HL-60 (cell line): ENCODE measurements at regions not wholly inside any gene's neighbourhood (a gene's known extent, or its start where the extent isn't known, plus 50 kb on each side); places are given as distances from the start of the nearest gene placed in this dataset.

ENCODE experiments used
- GABPA ChIP-seq: IDR thresholded peaks from 2 replicates; pipeline ENCODE4 v1.6.1; 2012; ENCODE audit warnings: low read depth
- POLR2AphosphoS5 ChIP-seq: IDR thresholded peaks from 2 replicates; pipeline ENCODE4 v1.6.1; 2012; ENCODE audit warnings: low read depth
- SPI1 ChIP-seq: IDR thresholded peaks from 2 replicates; pipeline ENCODE4 v1.6.1; 2012; ENCODE audit warnings: low read depth, mild to moderate bottlenecking, borderline replicate concordance
- TF ChIP-seq, protein P1 (sequence below): IDR thresholded peaks from 2 replicates; pipeline ENCODE4 v1.6.1; 2012; ENCODE audit warnings: low read depth; ENCODE audit not compliant: insufficient replicate concordance
- TF ChIP-seq, protein P2 (sequence below): IDR thresholded peaks from one replicate; pipeline ENCODE4 v1.5.1; 2011; ENCODE audit warnings: low read length, control low read depth, inconsistent platforms; ENCODE audit not compliant: insufficient read depth

DNA sequence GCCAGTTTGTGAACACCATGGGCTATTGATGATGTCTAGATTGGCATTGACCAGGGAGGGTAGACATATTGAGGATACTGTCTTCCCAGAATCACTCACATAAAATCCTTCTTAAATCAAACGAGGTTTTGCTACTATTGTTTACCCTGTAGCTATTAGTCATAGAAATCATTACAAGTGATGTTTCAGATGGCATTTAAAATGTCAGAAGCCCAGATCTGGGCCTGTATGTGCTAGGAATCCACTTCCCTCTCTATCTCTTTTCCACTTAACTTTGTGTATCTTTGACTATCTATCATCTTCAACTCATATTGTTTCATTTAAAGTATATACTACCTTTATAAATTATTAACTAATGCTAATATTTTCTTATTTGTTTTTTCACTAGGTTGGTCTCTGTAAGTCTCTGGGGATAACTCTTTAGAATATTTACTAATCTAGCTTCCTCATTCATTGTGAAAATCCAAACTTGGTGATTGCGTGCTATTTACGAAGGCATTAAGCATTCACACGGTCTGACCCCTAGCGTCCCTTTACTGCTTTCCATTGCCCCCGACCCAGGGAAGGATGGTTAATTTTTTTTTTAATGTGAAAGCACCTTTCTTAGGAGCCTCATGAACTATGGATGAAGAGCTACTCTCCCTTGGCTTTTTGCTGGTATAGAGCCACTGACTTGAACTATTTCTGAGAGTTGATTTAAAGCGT, 281.8 kb downstream of the GPATCH2 start:
- TF ChIP-seq, protein P1, sequence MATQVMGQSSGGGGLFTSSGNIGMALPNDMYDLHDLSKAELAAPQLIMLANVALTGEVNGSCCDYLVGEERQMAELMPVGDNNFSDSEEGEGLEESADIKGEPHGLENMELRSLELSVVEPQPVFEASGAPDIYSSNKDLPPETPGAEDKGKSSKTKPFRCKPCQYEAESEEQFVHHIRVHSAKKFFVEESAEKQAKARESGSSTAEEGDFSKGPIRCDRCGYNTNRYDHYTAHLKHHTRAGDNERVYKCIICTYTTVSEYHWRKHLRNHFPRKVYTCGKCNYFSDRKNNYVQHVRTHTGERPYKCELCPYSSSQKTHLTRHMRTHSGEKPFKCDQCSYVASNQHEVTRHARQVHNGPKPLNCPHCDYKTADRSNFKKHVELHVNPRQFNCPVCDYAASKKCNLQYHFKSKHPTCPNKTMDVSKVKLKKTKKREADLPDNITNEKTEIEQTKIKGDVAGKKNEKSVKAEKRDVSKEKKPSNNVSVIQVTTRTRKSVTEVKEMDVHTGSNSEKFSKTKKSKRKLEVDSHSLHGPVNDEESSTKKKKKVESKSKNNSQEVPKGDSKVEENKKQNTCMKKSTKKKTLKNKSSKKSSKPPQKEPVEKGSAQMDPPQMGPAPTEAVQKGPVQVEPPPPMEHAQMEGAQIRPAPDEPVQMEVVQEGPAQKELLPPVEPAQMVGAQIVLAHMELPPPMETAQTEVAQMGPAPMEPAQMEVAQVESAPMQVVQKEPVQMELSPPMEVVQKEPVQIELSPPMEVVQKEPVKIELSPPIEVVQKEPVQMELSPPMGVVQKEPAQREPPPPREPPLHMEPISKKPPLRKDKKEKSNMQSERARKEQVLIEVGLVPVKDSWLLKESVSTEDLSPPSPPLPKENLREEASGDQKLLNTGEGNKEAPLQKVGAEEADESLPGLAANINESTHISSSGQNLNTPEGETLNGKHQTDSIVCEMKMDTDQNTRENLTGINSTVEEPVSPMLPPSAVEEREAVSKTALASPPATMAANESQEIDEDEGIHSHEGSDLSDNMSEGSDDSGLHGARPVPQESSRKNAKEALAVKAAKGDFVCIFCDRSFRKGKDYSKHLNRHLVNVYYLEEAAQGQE: no peak
- no peak for TF ChIP-seq POLR2AphosphoS5
- TF ChIP-seq, protein P2, sequence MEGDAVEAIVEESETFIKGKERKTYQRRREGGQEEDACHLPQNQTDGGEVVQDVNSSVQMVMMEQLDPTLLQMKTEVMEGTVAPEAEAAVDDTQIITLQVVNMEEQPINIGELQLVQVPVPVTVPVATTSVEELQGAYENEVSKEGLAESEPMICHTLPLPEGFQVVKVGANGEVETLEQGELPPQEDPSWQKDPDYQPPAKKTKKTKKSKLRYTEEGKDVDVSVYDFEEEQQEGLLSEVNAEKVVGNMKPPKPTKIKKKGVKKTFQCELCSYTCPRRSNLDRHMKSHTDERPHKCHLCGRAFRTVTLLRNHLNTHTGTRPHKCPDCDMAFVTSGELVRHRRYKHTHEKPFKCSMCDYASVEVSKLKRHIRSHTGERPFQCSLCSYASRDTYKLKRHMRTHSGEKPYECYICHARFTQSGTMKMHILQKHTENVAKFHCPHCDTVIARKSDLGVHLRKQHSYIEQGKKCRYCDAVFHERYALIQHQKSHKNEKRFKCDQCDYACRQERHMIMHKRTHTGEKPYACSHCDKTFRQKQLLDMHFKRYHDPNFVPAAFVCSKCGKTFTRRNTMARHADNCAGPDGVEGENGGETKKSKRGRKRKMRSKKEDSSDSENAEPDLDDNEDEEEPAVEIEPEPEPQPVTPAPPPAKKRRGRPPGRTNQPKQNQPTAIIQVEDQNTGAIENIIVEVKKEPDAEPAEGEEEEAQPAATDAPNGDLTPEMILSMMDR: no peak
- no peak for TF ChIP-seq GABPA
- no peak for TF ChIP-seq SPI1
